Esophagus squamous epithelium (tissue), 4 donors: ENCODE measurements at regions not wholly inside any gene's neighbourhood (a gene's known extent, or its start where the extent isn't known, plus 50 kb on each side); places are given as distances from the start of the nearest gene placed in this dataset.

Source experiments
- POLR2A ChIP-seq, 4 donors: fragments of 450-650 bp; IDR thresholded peaks; one replicate each; pipeline ENCODE4 v1.6.1; 2017; ENCODE audit warnings: antibody characterized with exemption in 4 of 4, mild to moderate bottlenecking in 4 of 4, moderate library complexity in 3 of 4
- TF ChIP-seq, protein P1 (sequence below), 6 experiments: fragments of 450-650 bp in 4 of 6; fragments of 200-600 bp in 2 of 6; sonication (generic) in 2 of 6; IDR thresholded peaks; one replicate each; pipeline ENCODE4 v1.5.1; 2016 to 2019; ENCODE audit warnings: antibody characterized with exemption in 6 of 6, mild to moderate bottlenecking in 4 of 6, moderate library complexity in 4 of 6

GRCh38 chr4:32607978-32608377, 1887.8 kb downstream of the PCDH7 start:
- TF ChIP-seq, protein P1, sequence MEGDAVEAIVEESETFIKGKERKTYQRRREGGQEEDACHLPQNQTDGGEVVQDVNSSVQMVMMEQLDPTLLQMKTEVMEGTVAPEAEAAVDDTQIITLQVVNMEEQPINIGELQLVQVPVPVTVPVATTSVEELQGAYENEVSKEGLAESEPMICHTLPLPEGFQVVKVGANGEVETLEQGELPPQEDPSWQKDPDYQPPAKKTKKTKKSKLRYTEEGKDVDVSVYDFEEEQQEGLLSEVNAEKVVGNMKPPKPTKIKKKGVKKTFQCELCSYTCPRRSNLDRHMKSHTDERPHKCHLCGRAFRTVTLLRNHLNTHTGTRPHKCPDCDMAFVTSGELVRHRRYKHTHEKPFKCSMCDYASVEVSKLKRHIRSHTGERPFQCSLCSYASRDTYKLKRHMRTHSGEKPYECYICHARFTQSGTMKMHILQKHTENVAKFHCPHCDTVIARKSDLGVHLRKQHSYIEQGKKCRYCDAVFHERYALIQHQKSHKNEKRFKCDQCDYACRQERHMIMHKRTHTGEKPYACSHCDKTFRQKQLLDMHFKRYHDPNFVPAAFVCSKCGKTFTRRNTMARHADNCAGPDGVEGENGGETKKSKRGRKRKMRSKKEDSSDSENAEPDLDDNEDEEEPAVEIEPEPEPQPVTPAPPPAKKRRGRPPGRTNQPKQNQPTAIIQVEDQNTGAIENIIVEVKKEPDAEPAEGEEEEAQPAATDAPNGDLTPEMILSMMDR (IDR thresholded peaks at IDR 0.05), result no peak
- no peak for TF ChIP-seq POLR2A (IDR thresholded peaks at IDR 0.05)
